ENCODE measurements at regions not wholly inside any gene's neighbourhood (a gene's known extent, or its start where the extent isn't known, plus 50 kb on each side); places are given as distances from the start of the nearest gene placed in this dataset.

GRCh38 chr2:230658877-230659652 is 53.6 kb upstream of the CAB39 start:
- Histone ChIP-seq H3K9me2 (ENCODE audit: insufficient read depth) (no peaks in the 10 kb centered on the region), H4K20me1 (ENCODE audit: insufficient read depth) (no peaks in the 10 kb centered on the region), H2AFZ (no peak overlapping the region), H3K36me3 (ENCODE audit: low read depth) (no peaks in the 10 kb centered on the region), H3K4me1 (ENCODE audit: insufficient read depth) (no peaks in the 10 kb centered on the region), H3K4me3 (no peak overlapping the region), H3K79me2 (ENCODE audit: insufficient read depth) (no peaks in the 10 kb centered on the region), H3K27me3 (replicated peaks; ENCODE audit: insufficient read depth) (no peaks in the 10 kb centered on the region), H3F3A (ENCODE audit: insufficient read depth) (no peaks in the 10 kb centered on the region), H3K27ac (no peak overlapping the region), H3K4me2 (ENCODE audit: unreplicated experiment) (no peak overlapping the region), H3K9ac (no peak overlapping the region), H3K9me3 (ENCODE audit: low read depth) (no peaks in the 10 kb centered on the region)
- in situ Hi-C loops (cut with MboI): no loop called here
- TF ChIP-seq EZH2phosphoT487 (IDR thresholded peaks at IDR 0.05; ENCODE audit: insufficient read depth, low read depth) (no peak), EZH2 (IDR thresholded peaks at IDR 0.05; ENCODE audit: insufficient read depth, poor library complexity, severe bottlenecking) (no peak)
- 74 to 75% methylated on average over 11 of the region's 11 CpGs for WGBS, 2 experiments (ENCODE audit: low coverage in 1 of 2, low lambda C conversion rate in 2 of 2, missing lambda C conversion rate in 2 of 2)
- DNase-seq: no peak

- Histone ChIP-seq H3K36me3 (ENCODE audit: low read depth) (no peaks in the 10 kb centered on the region), H3K9me3 (ENCODE audit: low read depth) (no peaks in the 10 kb centered on the region), H3K4me1 (ENCODE audit: insufficient read depth) (no peaks in the 10 kb centered on the region), H3K4me3 (no peak overlapping the region), H4K20me1 (ENCODE audit: insufficient read depth) (no peaks in the 10 kb centered on the region), H3F3A (ENCODE audit: insufficient read depth) (no peaks in the 10 kb centered on the region), H3K4me2 (ENCODE audit: unreplicated experiment) (no peak overlapping the region), H3K79me2 (ENCODE audit: insufficient read depth) (no peaks in the 10 kb centered on the region), H2AFZ (no peak overlapping the region), H3K27me3 (replicated peaks; ENCODE audit: insufficient read depth) (no peaks in the 10 kb centered on the region), H3K9me2 (ENCODE audit: insufficient read depth) (no peaks in the 10 kb centered on the region), H3K9ac (no peak overlapping the region), H3K27ac (no peak overlapping the region)
- no peak for TF ChIP-seq EZH2 (IDR thresholded peaks at IDR 0.05; ENCODE audit: insufficient read depth, poor library complexity, severe bottlenecking)
- 76 to 82% methylated on average over 15 of the region's 15 CpGs for WGBS, 2 experiments (ENCODE audit: low coverage in 1 of 2, low lambda C conversion rate in 2 of 2, missing lambda C conversion rate in 2 of 2)
- in situ Hi-C loops (cut with MboI): no loop called here
- no peak for DNase-seq
Measured at GRCh38 chr2:230660294-230661060, 52.2 kb upstream of the CAB39 start.

GRCh38 chr2:230661072-230661957 is 51.3 kb upstream of the CAB39 start:
- no peak overlapping the region for H2AFZ ChIP-seq
- in situ Hi-C loops (cut with MboI): no loop called here
- H3K79me2 ChIP-seq (ENCODE audit: insufficient read depth): no peaks in the 10 kb centered on the region

More at GRCh38 chr2:230661072-230661957, 51.3 kb upstream of the CAB39 start:
- H3K9me2 ChIP-seq (ENCODE audit: insufficient read depth): no peaks in the 10 kb centered on the region
- no peak overlapping the region for H3K4me2 ChIP-seq (ENCODE audit: unreplicated experiment)
- WGBS, 2 experiments (ENCODE audit: low coverage in 1 of 2, low lambda C conversion rate in 2 of 2, missing lambda C conversion rate in 2 of 2): 84 to 89% methylated on average over 8 of the region's 8 CpGs
- no peaks in the 10 kb centered on the region for H3F3A ChIP-seq (ENCODE audit: insufficient read depth)
- no peaks in the 10 kb centered on the region for H4K20me1 ChIP-seq (ENCODE audit: insufficient read depth)
- H3K4me1 ChIP-seq (ENCODE audit: insufficient read depth): no peaks in the 10 kb centered on the region
- TF ChIP-seq EZH2phosphoT487 (IDR thresholded peaks at IDR 0.05; ENCODE audit: insufficient read depth, low read depth) (no peak), EZH2 (IDR thresholded peaks at IDR 0.05; ENCODE audit: insufficient read depth, poor library complexity, severe bottlenecking) (no peak)
- DNase-seq: no peak
- H3K9ac ChIP-seq: no peak overlapping the region
- H3K4me3 ChIP-seq: no peak overlapping the region
- no peaks in the 10 kb centered on the region for H3K27me3 ChIP-seq (replicated peaks; ENCODE audit: insufficient read depth)
- no peaks in the 10 kb centered on the region for H3K36me3 ChIP-seq (ENCODE audit: low read depth)
- no peaks in the 10 kb centered on the region for H3K9me3 ChIP-seq (ENCODE audit: low read depth)
- H3K27ac ChIP-seq: no peak overlapping the region

Data from GM23248 (cell line).